Liver (tissue), 3 donors: ENCODE measurements at regions not wholly inside any gene's neighbourhood (a gene's known extent, or its start where the extent isn't known, plus 50 kb on each side); places are given as distances from the start of the nearest gene placed in this dataset.

Source experiments
- EGR1 ChIP-seq, 2 donors: IDR thresholded peaks; 2 replicates each; pipeline ENCODE4 v1.6.1; 2016 to 2018; ENCODE audit warnings: antibody characterized with exemption in 2 of 2, low read depth in 2 of 2
- GABPA ChIP-seq, 2 donors: IDR thresholded peaks in 1 of 2; conservative IDR thresholded peaks in 1 of 2; 2 replicates each; pipeline ENCODE4 v1.6.1; 2016; ENCODE audit warnings: antibody characterized with exemption in 2 of 2, mild to moderate bottlenecking in 1 of 2, moderate library complexity in 1 of 2
- JUND ChIP-seq, 2 donors: IDR thresholded peaks; 2 replicates each; pipeline ENCODE4 v1.6.1; 2016; ENCODE audit warnings: antibody characterized with exemption in 2 of 2
- NR2F2 ChIP-seq: IDR thresholded peaks from 2 replicates; pipeline ENCODE4 v1.6.1; 2016; ENCODE audit warnings: antibody characterized with exemption
- RAD21 ChIP-seq, 2 donors: IDR thresholded peaks; 2 replicates each; pipeline ENCODE4 v1.6.1; 2016; ENCODE audit warnings: antibody characterized with exemption in 2 of 2, mild to moderate bottlenecking in 2 of 2
- RXRA ChIP-seq, 2 donors: IDR thresholded peaks; 2 replicates each; pipeline ENCODE4 v1.6.1; 2017 to 2018; ENCODE audit warnings: antibody characterized with exemption in 2 of 2, mild to moderate bottlenecking in 1 of 2
- TAF1 ChIP-seq: conservative IDR thresholded peaks from 2 replicates; pipeline ENCODE4 v1.6.1; 2016; ENCODE audit warnings: antibody characterized with exemption, mild to moderate bottlenecking
- YY1 ChIP-seq: IDR thresholded peaks from 2 replicates; pipeline ENCODE4 v1.6.1; 2016; ENCODE audit warnings: antibody characterized with exemption, mild to moderate bottlenecking
- TF ChIP-seq, protein P1 (sequence below): fragments of 150-350 bp; IDR thresholded peaks from 2 replicates; pipeline ENCODE4 v1.5.1; 2017; ENCODE audit warnings: improper control_type of control experiment, low read depth, low read length; ENCODE audit not compliant: missing input control
- TF ChIP-seq, protein P2 (sequence below): IDR thresholded peaks from 2 replicates; pipeline ENCODE4 v1.6.1; 2016; ENCODE audit warnings: antibody characterized with exemption, mild to moderate bottlenecking
- TF ChIP-seq, protein P3 (sequence below): IDR thresholded peaks from 2 replicates; pipeline ENCODE4 v1.6.1; 2016; ENCODE audit warnings: antibody characterized with exemption
- donor health status: healthy.
- donor health status: healthy.

DNA sequence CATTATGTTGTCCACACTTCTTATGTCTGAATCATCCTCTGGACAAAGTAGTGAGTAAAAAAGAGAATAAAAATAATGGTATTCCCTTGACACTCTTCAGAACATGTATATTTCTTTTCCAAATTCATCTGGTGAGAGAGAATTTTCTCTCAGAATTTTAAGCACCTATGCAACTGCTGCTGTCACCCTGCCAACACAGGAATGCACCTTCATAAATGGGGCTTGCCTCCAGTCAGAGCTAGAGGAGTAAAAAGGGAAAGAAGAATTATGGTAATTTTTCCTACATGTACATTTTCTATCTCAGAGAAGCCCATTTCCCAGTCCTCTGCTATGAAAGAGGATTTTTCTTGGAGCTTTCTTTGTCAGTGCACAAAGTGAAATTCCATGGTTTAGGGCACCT, 92.2 kb upstream of the ALCAM start:
- TF ChIP-seq, protein P1, sequence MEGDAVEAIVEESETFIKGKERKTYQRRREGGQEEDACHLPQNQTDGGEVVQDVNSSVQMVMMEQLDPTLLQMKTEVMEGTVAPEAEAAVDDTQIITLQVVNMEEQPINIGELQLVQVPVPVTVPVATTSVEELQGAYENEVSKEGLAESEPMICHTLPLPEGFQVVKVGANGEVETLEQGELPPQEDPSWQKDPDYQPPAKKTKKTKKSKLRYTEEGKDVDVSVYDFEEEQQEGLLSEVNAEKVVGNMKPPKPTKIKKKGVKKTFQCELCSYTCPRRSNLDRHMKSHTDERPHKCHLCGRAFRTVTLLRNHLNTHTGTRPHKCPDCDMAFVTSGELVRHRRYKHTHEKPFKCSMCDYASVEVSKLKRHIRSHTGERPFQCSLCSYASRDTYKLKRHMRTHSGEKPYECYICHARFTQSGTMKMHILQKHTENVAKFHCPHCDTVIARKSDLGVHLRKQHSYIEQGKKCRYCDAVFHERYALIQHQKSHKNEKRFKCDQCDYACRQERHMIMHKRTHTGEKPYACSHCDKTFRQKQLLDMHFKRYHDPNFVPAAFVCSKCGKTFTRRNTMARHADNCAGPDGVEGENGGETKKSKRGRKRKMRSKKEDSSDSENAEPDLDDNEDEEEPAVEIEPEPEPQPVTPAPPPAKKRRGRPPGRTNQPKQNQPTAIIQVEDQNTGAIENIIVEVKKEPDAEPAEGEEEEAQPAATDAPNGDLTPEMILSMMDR: no peak
- TF ChIP-seq, protein P2, sequence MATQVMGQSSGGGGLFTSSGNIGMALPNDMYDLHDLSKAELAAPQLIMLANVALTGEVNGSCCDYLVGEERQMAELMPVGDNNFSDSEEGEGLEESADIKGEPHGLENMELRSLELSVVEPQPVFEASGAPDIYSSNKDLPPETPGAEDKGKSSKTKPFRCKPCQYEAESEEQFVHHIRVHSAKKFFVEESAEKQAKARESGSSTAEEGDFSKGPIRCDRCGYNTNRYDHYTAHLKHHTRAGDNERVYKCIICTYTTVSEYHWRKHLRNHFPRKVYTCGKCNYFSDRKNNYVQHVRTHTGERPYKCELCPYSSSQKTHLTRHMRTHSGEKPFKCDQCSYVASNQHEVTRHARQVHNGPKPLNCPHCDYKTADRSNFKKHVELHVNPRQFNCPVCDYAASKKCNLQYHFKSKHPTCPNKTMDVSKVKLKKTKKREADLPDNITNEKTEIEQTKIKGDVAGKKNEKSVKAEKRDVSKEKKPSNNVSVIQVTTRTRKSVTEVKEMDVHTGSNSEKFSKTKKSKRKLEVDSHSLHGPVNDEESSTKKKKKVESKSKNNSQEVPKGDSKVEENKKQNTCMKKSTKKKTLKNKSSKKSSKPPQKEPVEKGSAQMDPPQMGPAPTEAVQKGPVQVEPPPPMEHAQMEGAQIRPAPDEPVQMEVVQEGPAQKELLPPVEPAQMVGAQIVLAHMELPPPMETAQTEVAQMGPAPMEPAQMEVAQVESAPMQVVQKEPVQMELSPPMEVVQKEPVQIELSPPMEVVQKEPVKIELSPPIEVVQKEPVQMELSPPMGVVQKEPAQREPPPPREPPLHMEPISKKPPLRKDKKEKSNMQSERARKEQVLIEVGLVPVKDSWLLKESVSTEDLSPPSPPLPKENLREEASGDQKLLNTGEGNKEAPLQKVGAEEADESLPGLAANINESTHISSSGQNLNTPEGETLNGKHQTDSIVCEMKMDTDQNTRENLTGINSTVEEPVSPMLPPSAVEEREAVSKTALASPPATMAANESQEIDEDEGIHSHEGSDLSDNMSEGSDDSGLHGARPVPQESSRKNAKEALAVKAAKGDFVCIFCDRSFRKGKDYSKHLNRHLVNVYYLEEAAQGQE: no peak
- TF ChIP-seq RAD21 (IDR thresholded peaks at IDR 0.05) (no peak), YY1 (no peak), RXRA (IDR thresholded peaks at IDR 0.05) (no peak), EGR1 (IDR thresholded peaks at IDR 0.05; ENCODE audit: low read depth in 2 of 2) (no peak), NR2F2 (no peak), TAF1 (no peak), GABPA (IDR thresholded peaks at IDR 0.05 in 1 of 2, conservative IDR thresholded peaks at IDR 0.05 in 1 of 2) (no peak), JUND (IDR thresholded peaks at IDR 0.05) (no peak)
- TF ChIP-seq, protein P3, sequence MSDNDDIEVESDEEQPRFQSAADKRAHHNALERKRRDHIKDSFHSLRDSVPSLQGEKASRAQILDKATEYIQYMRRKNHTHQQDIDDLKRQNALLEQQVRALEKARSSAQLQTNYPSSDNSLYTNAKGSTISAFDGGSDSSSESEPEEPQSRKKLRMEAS: no peak
